ENCODE measurements at regions not wholly inside any gene's neighbourhood (a gene's known extent, or its start where the extent isn't known, plus 50 kb on each side); places are given as distances from the start of the nearest gene placed in this dataset.

DNA sequence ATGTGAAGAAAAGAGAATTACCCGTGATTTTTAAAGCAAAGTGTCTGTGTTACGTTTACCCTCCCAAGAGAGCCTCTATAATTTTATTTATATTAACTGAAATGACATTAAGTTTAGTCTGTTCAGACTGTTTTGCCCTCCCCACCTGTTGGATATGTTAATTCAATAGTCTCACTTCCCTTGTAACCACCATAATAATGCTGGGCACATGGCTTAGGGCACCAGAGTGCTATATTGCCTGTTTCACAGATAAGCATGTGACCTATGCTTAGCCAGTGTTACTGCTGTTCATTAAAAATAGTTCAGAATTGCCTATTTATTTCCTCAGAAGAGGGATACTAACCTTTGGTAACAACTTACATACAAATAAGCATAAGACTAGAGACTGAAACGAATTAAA is 446.2 kb downstream of the FAT4 start:
- H3K4me3 Mint-ChIP-seq = no peak overlapping the region
- no peak overlapping the region for H3K27ac Mint-ChIP-seq
- H3K36me3 Mint-ChIP-seq (ENCODE audit: low read depth) = no peaks in the 10 kb centered on the region
- POLR2A ChIA-PET = no interaction called here
- DNase-seq (no peak), ATAC-seq (no peak)
- H3K27me3 Mint-ChIP-seq = no peaks in the 10 kb centered on the region
- TF ChIP-seq, protein P1, sequence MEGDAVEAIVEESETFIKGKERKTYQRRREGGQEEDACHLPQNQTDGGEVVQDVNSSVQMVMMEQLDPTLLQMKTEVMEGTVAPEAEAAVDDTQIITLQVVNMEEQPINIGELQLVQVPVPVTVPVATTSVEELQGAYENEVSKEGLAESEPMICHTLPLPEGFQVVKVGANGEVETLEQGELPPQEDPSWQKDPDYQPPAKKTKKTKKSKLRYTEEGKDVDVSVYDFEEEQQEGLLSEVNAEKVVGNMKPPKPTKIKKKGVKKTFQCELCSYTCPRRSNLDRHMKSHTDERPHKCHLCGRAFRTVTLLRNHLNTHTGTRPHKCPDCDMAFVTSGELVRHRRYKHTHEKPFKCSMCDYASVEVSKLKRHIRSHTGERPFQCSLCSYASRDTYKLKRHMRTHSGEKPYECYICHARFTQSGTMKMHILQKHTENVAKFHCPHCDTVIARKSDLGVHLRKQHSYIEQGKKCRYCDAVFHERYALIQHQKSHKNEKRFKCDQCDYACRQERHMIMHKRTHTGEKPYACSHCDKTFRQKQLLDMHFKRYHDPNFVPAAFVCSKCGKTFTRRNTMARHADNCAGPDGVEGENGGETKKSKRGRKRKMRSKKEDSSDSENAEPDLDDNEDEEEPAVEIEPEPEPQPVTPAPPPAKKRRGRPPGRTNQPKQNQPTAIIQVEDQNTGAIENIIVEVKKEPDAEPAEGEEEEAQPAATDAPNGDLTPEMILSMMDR (IDR thresholded peaks at IDR 0.05) = no peak
- CTCF ChIA-PET = no interaction called here
- intact Hi-C loops (cut with micrococcal nuclease) = no loop called here
- H3K4me1 Mint-ChIP-seq (ENCODE audit: low read depth) = no peaks in the 10 kb centered on the region
- H3K9me3 Mint-ChIP-seq = no peaks in the 10 kb centered on the region

DNA sequence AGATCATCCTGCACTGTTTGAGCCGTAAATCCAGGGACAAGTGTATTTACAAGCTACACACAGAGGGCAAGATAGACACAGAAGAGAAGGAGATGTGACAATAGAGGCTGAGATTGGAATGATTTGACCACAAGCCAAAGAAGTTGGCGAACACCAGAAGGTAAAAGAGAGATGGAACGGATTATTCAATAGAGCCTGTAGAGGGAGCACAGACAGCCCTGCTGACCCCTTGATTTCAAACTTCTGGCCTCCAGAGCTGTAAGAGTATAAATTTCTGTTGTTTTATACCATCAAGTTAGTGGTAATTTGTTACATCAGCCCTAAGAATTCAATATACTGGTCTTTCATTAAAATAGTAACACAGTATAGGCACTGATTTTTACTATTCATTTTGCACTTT is 447.8 kb downstream of the FAT4 start:
- Mint-ChIP-seq H3K27ac (no peak overlapping the region), H3K27me3 (no peaks in the 10 kb centered on the region), H3K36me3 (ENCODE audit: low read depth) (no peaks in the 10 kb centered on the region), H3K4me3 (no peak overlapping the region), H3K4me1 (ENCODE audit: low read depth) (no peaks in the 10 kb centered on the region), H3K9me3 (no peaks in the 10 kb centered on the region)
- ATAC-seq = no peak
- intact Hi-C loops (cut with micrococcal nuclease) = no loop called here
- no peak for DNase-seq
- ChIA-PET POLR2A (interaction anchor here (0.6 kb wide), 1 partner anchor 124 kb away, joined by 3 read pairs; no protein-coding TSS in a partner anchor), CTCF (no interaction called here)
- TF ChIP-seq, protein P1 (IDR thresholded peaks at IDR 0.05) = no peak

DNA sequence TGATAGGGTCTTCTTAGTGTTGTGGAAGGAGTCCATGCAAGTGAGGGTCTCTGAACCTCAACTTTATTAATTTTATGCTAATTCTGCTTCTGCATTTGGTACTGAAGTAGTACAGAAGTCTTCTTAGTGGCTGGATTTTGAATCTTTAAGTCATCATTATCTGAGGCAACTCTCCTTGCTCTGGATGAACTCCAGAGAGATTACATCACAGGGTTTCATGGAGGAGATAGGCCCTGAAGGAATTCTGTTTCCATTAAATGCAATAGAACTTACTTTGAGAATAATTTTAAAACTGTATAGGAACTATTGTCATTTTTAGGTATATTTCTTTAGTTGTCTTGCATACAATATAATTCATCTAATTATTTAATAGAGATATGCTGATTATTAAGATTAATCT is 451.2 kb downstream of the FAT4 start:
- Mint-ChIP-seq H3K4me3 (no peak overlapping the region), H3K9me3 (no peaks in the 10 kb centered on the region), H3K36me3 (ENCODE audit: low read depth) (no peaks in the 10 kb centered on the region), H3K4me1 (ENCODE audit: low read depth) (no peaks in the 10 kb centered on the region), H3K27me3 (no peaks in the 10 kb centered on the region), H3K27ac (no peak overlapping the region)
- TF ChIP-seq, protein P1 (IDR thresholded peaks at IDR 0.05) = no peak
- DNase-seq (no peak), ATAC-seq (no peak)
- POLR2A ChIA-PET = no interaction called here
- CTCF ChIA-PET = no interaction called here
- intact Hi-C loops (cut with micrococcal nuclease) = no loop called here

DNA sequence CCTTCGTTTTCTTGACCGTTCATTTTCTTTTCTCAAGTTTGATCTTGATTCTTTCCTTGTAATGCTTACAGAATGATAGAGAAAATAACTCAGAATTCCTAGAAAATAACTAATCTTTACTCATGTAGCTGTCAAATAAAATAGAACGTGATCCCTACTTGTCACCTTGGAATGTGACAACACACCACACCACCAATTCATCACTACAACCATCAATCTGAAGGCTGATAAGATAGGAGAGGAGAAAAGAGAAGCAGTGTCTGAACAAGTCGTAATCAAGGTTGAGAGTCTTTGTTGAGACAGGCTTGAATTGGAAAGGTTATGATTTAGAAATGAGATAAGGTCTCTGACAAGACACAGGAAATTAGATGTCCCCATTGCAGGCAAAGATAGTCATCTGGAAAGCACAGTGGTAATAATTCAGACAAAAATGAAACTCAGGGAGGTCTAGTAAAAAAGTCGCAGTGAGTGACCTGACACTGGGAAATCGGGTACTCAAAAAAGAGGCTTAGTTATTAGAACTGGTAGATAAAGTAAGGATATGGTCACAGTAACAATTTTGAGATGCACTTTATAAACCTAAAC is 456.2 kb downstream of the FAT4 start:
- POLR2A ChIA-PET = no interaction called here
- CTCF ChIA-PET = no interaction called here

DNA sequence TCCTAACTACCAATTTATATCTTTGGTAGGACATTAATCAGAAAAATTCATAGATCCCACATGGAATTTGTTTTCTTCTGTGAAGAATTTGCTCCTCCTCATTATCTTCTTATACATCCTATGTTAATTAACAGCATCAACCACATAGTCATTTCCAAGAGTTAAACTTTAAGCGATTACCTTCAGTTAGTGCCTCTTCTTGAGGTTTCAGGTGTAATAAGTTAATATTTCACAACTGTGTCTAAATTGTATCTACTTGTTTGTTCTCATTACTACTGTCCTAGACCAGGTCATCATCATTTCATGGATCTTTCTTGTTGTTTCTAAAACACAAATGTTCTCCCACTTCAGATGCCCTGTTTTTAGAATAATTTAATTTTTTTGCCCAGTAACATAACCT is 457.9 kb downstream of the FAT4 start:
- intact Hi-C loops (cut with micrococcal nuclease) = no loop called here
- Mint-ChIP-seq H3K9me3 (peaks cover 5% of the 10 kb centered on the region), H3K27ac (no peak overlapping the region), H3K4me1 (ENCODE audit: low read depth) (no peaks in the 10 kb centered on the region), H3K27me3 (no peaks in the 10 kb centered on the region), H3K4me3 (no peak overlapping the region), H3K36me3 (ENCODE audit: low read depth) (no peaks in the 10 kb centered on the region)
- TF ChIP-seq, protein P1 (IDR thresholded peaks at IDR 0.05) = no peak
- CTCF ChIA-PET = no interaction called here
- POLR2A ChIA-PET = no interaction called here
- DNase-seq (no peak), ATAC-seq (no peak)

More for the DNA sequence above, 456.2 kb downstream of the FAT4 start:
- TF ChIP-seq, protein P1 (IDR thresholded peaks at IDR 0.05) = no peak
- Mint-ChIP-seq H3K4me1 (ENCODE audit: low read depth) (no peaks in the 10 kb centered on the region), H3K27ac (no peak overlapping the region), H3K27me3 (no peaks in the 10 kb centered on the region), H3K9me3 (peaks cover 5% of the 10 kb centered on the region), H3K36me3 (ENCODE audit: low read depth) (no peaks in the 10 kb centered on the region), H3K4me3 (no peak overlapping the region)
- DNase-seq = no peak
- intact Hi-C loops (cut with micrococcal nuclease) = no loop called here
- ATAC-seq = no peak
